ENCODE measurements at regions not wholly inside any gene's neighbourhood (a gene's known extent, or its start where the extent isn't known, plus 50 kb on each side); places are given as distances from the start of the nearest gene placed in this dataset.

GRCh38 chr2:128721096-128721495 is 402.4 kb upstream of the HS6ST1 start:
- H3K4me3 ChIP-seq, result no peak overlapping the region
- no peaks in the 10 kb centered on the region for H3K4me1 ChIP-seq
- DNase-seq, result no peak
- TF ChIP-seq, protein P1, sequence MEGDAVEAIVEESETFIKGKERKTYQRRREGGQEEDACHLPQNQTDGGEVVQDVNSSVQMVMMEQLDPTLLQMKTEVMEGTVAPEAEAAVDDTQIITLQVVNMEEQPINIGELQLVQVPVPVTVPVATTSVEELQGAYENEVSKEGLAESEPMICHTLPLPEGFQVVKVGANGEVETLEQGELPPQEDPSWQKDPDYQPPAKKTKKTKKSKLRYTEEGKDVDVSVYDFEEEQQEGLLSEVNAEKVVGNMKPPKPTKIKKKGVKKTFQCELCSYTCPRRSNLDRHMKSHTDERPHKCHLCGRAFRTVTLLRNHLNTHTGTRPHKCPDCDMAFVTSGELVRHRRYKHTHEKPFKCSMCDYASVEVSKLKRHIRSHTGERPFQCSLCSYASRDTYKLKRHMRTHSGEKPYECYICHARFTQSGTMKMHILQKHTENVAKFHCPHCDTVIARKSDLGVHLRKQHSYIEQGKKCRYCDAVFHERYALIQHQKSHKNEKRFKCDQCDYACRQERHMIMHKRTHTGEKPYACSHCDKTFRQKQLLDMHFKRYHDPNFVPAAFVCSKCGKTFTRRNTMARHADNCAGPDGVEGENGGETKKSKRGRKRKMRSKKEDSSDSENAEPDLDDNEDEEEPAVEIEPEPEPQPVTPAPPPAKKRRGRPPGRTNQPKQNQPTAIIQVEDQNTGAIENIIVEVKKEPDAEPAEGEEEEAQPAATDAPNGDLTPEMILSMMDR (IDR thresholded peaks at IDR 0.05), result no peak
- TF ChIP-seq POLR2A (IDR thresholded peaks at IDR 0.05), result no peak
- no peak overlapping the region for H3K27ac ChIP-seq
- no peaks in the 10 kb centered on the region for H3K36me3 ChIP-seq
- no peaks in the 10 kb centered on the region for H3K27me3 ChIP-seq
- no peaks in the 10 kb centered on the region for H3K9me3 ChIP-seq

DNA sequence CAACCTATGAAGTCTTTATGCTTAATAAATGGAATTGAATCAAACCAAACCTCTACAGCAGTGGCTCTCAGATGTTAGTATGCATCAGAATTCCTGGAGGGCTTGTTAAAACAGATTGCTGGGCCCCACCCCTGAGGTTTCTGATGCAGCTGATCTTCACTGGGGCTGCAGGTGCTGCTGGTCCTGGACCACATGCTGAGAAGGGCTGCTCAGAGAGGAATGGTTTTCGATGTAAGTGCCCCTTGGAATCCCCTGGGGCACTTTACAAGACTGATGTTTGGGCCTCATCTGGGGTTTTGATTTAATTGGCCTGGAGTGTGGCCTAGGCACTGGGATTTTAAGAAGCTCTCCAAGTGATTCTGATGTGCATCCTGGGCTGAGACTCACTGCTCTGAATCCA is 403.8 kb upstream of the HS6ST1 start:
- TF ChIP-seq, protein P1 (IDR thresholded peaks at IDR 0.05), result no peak
- TF ChIP-seq POLR2A (IDR thresholded peaks at IDR 0.05), result no peak
- Histone ChIP-seq H3K4me1 (no peaks in the 10 kb centered on the region), H3K4me3 (no peak overlapping the region), H3K27ac (no peak overlapping the region), H3K36me3 (no peaks in the 10 kb centered on the region), H3K9me3 (no peaks in the 10 kb centered on the region), H3K27me3 (no peaks in the 10 kb centered on the region)
- no peak for DNase-seq

DNA sequence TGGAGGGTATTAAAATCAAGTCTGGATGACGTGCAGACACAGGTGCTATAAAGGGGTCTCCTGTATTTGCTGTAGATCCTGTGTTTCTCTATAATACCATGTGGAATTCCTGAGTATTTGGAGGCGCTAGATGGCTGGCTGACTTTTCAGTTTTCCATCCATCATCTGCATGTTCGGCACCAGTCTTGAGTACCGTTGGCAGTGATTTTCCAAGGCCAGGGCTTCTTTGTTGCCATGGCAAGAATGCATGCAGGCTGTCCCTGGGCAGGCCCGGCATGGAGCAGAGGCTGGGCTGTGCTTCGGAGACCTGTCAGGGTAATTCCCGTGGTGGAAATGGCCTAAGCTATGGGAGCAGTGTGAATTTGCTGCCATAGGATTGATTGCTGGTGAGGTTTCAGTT is 405.9 kb upstream of the HS6ST1 start:
- H3K9me3 ChIP-seq, result no peaks in the 10 kb centered on the region
- DNase-seq, result no peak
- no peaks in the 10 kb centered on the region for H3K4me1 ChIP-seq
- no peaks in the 10 kb centered on the region for H3K36me3 ChIP-seq
- H3K27ac ChIP-seq, result no peak overlapping the region
- no peak overlapping the region for H3K4me3 ChIP-seq
- no peaks in the 10 kb centered on the region for H3K27me3 ChIP-seq
- TF ChIP-seq, protein P1 (IDR thresholded peaks at IDR 0.05), result no peak
- no peak for TF ChIP-seq POLR2A (IDR thresholded peaks at IDR 0.05)

- no peak for DNase-seq
- Histone ChIP-seq H3K9me3 (no peaks in the 10 kb centered on the region), H3K27ac (no peak overlapping the region), H3K4me1 (no peaks in the 10 kb centered on the region), H3K36me3 (no peaks in the 10 kb centered on the region), H3K27me3 (no peaks in the 10 kb centered on the region), H3K4me3 (no peak overlapping the region)
- TF ChIP-seq, protein P1 (IDR thresholded peaks at IDR 0.05), result no peak
- TF ChIP-seq POLR2A (IDR thresholded peaks at IDR 0.05), result no peak
Measured at GRCh38 chr2:128724972-128725371, 406.3 kb upstream of the HS6ST1 start.

- Histone ChIP-seq H3K36me3 (no peaks in the 10 kb centered on the region), H3K4me3 (no peak overlapping the region), H3K9me3 (no peaks in the 10 kb centered on the region), H3K27me3 (no peaks in the 10 kb centered on the region), H3K27ac (no peak overlapping the region), H3K4me1 (no peaks in the 10 kb centered on the region)
- DNase-seq, result no peak
- TF ChIP-seq, protein P1 (IDR thresholded peaks at IDR 0.05), result no peak
- no peak for TF ChIP-seq POLR2A (IDR thresholded peaks at IDR 0.05)
Measured at GRCh38 chr2:128726236-128726635, 407.6 kb upstream of the HS6ST1 start.

DNA sequence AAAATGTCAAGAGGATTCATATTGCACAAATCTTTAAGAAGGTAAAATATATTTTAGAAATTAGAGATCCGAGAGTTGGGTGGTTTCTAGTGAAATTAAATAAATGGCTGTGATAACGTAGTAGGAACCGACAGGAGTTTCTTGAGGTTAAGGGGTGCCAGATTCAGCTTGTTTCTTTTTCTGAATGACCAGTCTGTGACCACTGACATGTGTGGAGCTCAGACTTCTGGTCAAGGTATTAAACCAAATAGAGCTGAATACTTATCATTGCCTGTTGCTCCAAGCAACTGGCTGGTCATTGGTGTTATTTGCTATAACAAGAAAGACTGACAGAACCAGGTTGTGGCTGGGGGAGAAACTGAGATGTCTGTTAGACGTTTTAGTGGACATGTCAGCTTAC is 408.2 kb upstream of the HS6ST1 start:
- Histone ChIP-seq H3K36me3 (no peaks in the 10 kb centered on the region), H3K27me3 (no peaks in the 10 kb centered on the region), H3K9me3 (no peaks in the 10 kb centered on the region), H3K27ac (no peak overlapping the region), H3K4me1 (no peaks in the 10 kb centered on the region), H3K4me3 (no peak overlapping the region)
- no peak for TF ChIP-seq POLR2A (IDR thresholded peaks at IDR 0.05)
- TF ChIP-seq, protein P1 (IDR thresholded peaks at IDR 0.05), result no peak
- no peak for DNase-seq

Measured in Peyer's patch (tissue), 4 donors.